ENCODE measurements at regions not wholly inside any gene's neighbourhood (a gene's known extent, or its start where the extent isn't known, plus 50 kb on each side); places are given as distances from the start of the nearest gene placed in this dataset.

DNA sequence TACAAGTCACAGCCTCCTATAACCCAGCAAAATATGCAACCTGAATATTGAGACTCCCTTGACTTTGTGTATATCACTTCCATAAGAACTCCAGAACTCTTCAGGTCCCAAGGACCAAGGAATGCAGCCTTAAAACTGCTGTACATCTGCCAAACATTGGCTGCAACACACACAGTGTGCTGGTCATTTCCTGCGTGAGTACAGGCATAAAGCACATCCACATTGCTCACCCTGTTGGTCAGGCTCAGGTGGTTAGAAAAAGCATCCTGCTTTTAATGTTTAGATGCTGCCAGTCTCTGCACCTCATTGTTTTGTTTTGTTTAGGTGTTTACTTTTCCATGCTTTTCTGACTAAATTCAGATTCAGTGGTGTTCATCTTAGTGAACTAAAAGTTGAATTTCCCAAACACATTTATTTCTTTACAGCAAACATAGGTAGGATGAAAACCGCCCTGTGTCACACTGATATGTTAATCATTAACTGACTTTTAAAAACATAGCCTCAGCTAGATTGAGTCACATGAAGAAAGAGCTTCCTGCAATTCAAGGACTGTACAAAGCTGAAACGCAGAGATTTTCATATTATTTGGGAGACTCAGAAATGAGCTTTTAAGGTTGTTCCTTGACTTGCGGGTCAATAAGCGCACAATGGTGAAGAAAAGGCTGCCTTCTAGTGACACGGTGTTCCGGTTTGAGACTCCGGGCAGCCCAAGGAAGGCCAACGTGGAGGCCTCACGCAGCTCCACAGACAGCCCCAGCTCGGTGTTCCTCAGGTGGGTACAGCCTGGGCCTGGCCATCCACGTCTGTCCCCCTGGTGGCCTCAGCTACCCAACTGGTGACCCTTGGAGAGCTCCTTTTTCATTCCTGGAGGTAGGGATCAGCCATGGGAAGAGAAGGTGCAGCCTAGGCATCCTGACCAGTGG lies 52.2 kb upstream of the GRAMD2B start (continued):
- TF ChIP-seq RBAK (CRISPR knock-in tag; IDR thresholded peaks at IDR 0.05) (no peak), KDM5A (IDR thresholded peaks at IDR 0.05; ENCODE audit: borderline replicate concordance, low read length) (no peak; the same call in 1 of the 2 replicates), ZKSCAN1 (IDR thresholded peaks at IDR 0.05; ENCODE audit: low read length) (no peak), CHD2 (IDR thresholded peaks at IDR 0.05; ENCODE audit: low read depth, low read length) (no peak), ZNF235 (CRISPR knock-in tag; IDR thresholded peaks at IDR 0.05; ENCODE audit: borderline replicate concordance) (no peak), WIZ (CRISPR knock-in tag; IDR thresholded peaks at IDR 0.05) (no peak), TAF1 (CRISPR knock-in tag; IDR thresholded peaks at IDR 0.05) (peak; percentile 53; the same call in 1 of the 2 replicates), ZNF550 (CRISPR knock-in tag; IDR thresholded peaks at IDR 0.05; ENCODE audit: borderline replicate concordance) (no peak), ZNF432 (CRISPR knock-in tag; IDR thresholded peaks at IDR 0.05; ENCODE audit: borderline replicate concordance) (no peak), GATA4 (IDR thresholded peaks at IDR 0.05; ENCODE audit: borderline replicate concordance, low read depth) (no peak)
- TF ChIP-seq, protein P1, sequence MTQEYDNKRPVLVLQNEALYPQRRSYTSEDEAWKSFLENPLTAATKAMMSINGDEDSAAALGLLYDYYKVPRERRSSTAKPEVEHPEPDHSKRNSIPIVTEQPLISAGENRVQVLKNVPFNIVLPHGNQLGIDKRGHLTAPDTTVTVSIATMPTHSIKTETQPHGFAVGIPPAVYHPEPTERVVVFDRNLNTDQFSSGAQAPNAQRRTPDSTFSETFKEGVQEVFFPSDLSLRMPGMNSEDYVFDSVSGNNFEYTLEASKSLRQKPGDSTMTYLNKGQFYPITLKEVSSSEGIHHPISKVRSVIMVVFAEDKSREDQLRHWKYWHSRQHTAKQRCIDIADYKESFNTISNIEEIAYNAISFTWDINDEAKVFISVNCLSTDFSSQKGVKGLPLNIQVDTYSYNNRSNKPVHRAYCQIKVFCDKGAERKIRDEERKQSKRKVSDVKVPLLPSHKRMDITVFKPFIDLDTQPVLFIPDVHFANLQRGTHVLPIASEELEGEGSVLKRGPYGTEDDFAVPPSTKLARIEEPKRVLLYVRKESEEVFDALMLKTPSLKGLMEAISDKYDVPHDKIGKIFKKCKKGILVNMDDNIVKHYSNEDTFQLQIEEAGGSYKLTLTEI (CRISPR knock-in tag; conservative IDR thresholded peaks at IDR 0.05): no peak
- TF ChIP-seq, protein P2, sequence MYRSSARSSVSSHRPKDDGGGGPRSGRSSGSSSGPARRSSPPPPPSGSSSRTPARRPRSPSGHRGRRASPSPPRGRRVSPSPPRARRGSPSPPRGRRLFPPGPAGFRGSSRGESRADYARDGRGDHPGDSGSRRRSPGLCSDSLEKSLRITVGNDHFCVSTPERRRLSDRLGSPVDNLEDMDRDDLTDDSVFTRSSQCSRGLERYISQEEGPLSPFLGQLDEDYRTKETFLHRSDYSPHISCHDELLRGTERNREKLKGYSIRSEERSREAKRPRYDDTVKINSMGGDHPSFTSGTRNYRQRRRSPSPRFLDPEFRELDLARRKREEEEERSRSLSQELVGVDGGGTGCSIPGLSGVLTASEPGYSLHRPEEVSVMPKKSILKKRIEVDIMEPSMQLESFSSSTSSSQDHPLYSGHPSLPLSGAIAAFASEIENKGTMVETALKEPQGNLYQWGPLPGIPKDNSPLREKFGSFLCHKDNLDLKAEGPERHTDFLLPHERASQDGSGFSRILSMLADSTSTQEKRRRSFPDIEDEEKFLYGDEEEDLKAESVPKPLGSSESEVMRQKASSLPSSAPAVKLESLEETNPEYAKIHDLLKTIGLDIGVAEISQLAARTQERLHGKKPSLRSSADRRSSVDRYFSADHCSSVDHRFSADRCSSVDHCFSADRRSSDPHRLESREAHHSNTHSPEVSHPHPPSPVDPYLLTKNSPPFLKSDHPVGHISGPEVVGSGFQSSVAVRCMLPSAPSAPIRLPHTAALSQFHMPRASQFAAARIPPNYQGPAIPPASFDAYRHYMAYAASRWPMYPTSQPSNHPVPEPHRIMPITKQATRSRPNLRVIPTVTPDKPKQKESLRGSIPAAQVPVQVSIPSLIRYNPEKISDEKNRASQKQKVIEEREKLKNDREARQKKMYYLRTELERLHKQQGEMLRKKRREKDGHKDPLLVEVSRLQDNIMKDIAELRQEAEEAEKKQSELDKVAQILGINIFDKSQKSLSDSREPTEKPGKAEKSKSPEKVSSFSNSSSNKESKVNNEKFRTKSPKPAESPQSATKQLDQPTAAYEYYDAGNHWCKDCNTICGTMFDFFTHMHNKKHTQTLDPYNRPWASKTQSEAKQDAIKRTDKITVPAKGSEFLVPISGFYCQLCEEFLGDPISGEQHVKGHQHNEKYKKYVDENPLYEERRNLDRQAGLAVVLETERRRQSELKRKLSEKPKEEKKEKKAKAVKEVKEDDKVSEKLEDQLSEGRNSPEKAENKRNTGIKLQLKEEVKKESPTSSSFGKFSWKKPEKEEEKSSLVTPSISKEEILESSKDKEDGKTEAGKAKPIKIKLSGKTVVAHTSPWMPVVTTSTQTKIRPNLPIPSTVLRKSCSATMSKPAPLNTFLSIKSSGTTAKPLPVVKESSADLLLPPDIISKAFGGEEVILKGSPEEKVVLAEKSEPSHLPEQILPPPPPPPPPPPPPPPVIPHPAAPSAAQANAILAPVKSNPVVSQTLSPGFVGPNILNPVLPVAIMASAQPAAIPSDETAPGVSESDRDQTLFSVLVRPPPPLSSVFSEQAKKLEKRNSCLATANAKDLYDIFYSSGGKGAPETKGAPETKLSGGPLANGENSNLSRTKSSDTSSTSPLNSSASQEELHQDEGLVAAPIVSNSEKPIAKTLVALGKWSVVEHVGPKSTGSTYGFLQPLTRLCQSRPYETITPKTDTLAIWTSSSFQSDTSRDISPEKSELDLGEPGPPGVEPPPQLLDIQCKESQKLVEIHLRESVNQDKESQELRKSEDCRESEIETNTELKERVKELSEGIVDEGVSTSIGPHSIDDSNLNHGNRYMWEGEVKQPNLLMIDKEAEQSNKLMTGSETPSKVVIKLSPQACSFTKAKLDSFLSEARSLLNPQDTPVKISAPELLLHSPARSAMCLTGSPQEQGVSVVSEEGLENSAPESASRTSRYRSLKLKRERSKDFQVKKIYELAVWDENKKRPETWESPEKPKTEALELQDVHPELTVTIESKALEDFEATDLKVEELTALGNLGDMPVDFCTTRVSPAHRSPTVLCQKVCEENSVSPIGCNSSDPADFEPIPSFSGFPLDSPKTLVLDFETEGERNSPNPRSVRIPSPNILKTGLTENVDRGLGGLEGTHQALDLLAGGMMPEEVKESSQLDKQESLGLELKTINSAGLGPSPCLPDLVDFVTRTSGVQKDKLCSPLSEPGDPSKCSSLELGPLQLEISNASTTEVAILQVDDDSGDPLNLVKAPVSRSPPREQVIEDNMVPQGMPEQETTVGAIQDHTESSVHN (CRISPR knock-in tag; IDR thresholded peaks at IDR 0.05): no peak
- TF ChIP-seq, protein P3, sequence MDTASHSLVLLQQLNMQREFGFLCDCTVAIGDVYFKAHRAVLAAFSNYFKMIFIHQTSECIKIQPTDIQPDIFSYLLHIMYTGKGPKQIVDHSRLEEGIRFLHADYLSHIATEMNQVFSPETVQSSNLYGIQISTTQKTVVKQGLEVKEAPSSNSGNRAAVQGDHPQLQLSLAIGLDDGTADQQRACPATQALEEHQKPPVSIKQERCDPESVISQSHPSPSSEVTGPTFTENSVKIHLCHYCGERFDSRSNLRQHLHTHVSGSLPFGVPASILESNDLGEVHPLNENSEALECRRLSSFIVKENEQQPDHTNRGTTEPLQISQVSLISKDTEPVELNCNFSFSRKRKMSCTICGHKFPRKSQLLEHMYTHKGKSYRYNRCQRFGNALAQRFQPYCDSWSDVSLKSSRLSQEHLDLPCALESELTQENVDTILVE (CRISPR knock-in tag; IDR thresholded peaks at IDR 0.05): peak; percentile 30; the same call in 1 of the 2 replicates
- TF ChIP-seq, protein P4, sequence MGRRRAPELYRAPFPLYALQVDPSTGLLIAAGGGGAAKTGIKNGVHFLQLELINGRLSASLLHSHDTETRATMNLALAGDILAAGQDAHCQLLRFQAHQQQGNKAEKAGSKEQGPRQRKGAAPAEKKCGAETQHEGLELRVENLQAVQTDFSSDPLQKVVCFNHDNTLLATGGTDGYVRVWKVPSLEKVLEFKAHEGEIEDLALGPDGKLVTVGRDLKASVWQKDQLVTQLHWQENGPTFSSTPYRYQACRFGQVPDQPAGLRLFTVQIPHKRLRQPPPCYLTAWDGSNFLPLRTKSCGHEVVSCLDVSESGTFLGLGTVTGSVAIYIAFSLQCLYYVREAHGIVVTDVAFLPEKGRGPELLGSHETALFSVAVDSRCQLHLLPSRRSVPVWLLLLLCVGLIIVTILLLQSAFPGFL (CRISPR knock-in tag; IDR thresholded peaks at IDR 0.05): no peak
- TF ChIP-seq, protein P5, sequence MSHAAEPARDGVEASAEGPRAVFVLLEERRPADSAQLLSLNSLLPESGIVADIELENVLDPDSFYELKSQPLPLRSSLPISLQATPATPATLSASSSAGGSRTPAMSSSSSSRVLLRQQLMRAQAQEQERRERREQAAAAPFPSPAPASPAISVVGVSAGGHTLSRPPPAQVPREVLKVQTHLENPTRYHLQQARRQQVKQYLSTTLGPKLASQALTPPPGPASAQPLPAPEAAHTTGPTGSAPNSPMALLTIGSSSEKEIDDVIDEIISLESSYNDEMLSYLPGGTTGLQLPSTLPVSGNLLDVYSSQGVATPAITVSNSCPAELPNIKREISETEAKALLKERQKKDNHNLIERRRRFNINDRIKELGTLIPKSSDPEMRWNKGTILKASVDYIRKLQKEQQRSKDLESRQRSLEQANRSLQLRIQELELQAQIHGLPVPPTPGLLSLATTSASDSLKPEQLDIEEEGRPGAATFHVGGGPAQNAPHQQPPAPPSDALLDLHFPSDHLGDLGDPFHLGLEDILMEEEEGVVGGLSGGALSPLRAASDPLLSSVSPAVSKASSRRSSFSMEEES (CRISPR knock-in tag; IDR thresholded peaks at IDR 0.05): peak; percentile 59

All from HepG2 (cell line).